ENCODE measurements at regions not wholly inside any gene's neighbourhood (a gene's known extent, or its start where the extent isn't known, plus 50 kb on each side); places are given as distances from the start of the nearest gene placed in this dataset.

- H3K9me3 Mint-ChIP-seq: peaks cover 3% of the 10 kb centered on the region
- TF ChIP-seq, protein P1, sequence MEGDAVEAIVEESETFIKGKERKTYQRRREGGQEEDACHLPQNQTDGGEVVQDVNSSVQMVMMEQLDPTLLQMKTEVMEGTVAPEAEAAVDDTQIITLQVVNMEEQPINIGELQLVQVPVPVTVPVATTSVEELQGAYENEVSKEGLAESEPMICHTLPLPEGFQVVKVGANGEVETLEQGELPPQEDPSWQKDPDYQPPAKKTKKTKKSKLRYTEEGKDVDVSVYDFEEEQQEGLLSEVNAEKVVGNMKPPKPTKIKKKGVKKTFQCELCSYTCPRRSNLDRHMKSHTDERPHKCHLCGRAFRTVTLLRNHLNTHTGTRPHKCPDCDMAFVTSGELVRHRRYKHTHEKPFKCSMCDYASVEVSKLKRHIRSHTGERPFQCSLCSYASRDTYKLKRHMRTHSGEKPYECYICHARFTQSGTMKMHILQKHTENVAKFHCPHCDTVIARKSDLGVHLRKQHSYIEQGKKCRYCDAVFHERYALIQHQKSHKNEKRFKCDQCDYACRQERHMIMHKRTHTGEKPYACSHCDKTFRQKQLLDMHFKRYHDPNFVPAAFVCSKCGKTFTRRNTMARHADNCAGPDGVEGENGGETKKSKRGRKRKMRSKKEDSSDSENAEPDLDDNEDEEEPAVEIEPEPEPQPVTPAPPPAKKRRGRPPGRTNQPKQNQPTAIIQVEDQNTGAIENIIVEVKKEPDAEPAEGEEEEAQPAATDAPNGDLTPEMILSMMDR (IDR thresholded peaks at IDR 0.05; ENCODE audit: unreplicated experiment in 3 of 3): no peak
- H3K27ac Mint-ChIP-seq: no peak overlapping the region
- no peak overlapping the region for H3K4me3 Mint-ChIP-seq
- no peaks in the 10 kb centered on the region for H3K4me1 Mint-ChIP-seq
- H3K36me3 Mint-ChIP-seq (ENCODE audit: low read depth): no peaks in the 10 kb centered on the region
- H3K27me3 Mint-ChIP-seq (ENCODE audit: low read depth): no peaks in the 10 kb centered on the region
These were observed 111.6 kb upstream of the MAN1A1 start for GRCh38 chr6:119461187-119461586.

GRCh38 chr6:119459207-119459974 lies 109.8 kb upstream of the MAN1A1 start:
- TF ChIP-seq, protein P1 (IDR thresholded peaks at IDR 0.05; ENCODE audit: unreplicated experiment in 3 of 3): no peak
- Mint-ChIP-seq H3K36me3 (ENCODE audit: low read depth) (no peaks in the 10 kb centered on the region), H3K4me3 (no peak overlapping the region), H3K4me1 (no peaks in the 10 kb centered on the region), H3K27ac (no peak overlapping the region), H3K9me3 (peaks cover 3% of the 10 kb centered on the region), H3K27me3 (ENCODE audit: low read depth) (no peaks in the 10 kb centered on the region)

GRCh38 chr6:119454714-119455113 lies 105.2 kb upstream of the MAN1A1 start:
- TF ChIP-seq, protein P1 (IDR thresholded peaks at IDR 0.05; ENCODE audit: unreplicated experiment in 3 of 3): no peak
- H3K4me3 Mint-ChIP-seq: no peak overlapping the region
- no peaks in the 10 kb centered on the region for H3K27me3 Mint-ChIP-seq (ENCODE audit: low read depth)
- H3K27ac Mint-ChIP-seq: no peak overlapping the region
- H3K36me3 Mint-ChIP-seq (ENCODE audit: low read depth): no peaks in the 10 kb centered on the region
- no peaks in the 10 kb centered on the region for H3K9me3 Mint-ChIP-seq
- no peaks in the 10 kb centered on the region for H3K4me1 Mint-ChIP-seq

DNA sequence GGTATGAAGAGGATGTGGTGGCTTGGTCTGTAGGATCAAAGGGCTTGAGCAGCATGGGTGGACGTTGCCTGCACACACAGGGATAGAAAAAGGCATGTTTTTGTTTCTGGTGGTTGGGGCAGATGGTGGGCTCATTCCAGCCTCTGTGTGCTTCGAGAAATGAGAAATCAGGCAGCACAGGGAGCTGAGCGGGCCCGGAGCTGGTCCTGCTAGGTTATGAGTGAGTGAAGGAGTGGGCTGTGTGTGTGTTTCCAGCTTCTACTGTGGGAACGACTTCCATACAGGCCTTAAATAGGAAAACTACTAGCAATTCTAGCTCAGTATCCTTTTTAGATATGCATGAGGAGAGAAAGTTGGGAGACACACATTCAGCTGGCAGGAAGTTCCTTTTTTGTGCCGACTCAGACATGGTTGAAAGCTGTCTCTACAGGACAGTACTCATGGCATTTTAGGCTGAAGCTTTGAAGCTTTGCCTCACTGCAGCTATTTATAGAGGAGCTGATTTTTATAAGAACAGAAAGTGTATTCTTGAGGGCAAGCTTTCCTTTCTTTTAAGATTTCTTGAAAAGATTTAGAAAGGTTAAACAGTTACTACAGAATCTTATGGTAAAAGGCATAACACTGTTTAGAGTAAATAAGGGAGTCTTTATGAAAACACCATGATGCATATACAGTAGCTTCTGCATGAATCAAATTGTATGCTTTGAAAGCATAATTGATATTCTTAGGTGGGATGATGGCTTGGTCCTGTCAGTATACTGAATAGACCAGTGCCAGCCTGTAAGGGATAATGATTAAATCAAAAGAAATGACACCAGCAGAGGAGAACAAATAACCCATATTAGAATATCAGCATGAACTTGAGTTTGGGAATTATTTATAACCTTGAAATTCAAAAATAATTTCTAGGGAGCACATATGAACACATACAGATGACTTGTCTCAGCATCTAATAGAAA lies 104.0 kb upstream of the MAN1A1 start:
- no peaks in the 10 kb centered on the region for H3K9me3 Mint-ChIP-seq
- TF ChIP-seq, protein P1 (IDR thresholded peaks at IDR 0.05; ENCODE audit: unreplicated experiment in 3 of 3): no peak
- no peak overlapping the region for H3K27ac Mint-ChIP-seq
- no peak overlapping the region for H3K4me3 Mint-ChIP-seq
- H3K27me3 Mint-ChIP-seq (ENCODE audit: low read depth): no peaks in the 10 kb centered on the region
- H3K36me3 Mint-ChIP-seq (ENCODE audit: low read depth): no peaks in the 10 kb centered on the region
- H3K4me1 Mint-ChIP-seq: no peaks in the 10 kb centered on the region

DNA sequence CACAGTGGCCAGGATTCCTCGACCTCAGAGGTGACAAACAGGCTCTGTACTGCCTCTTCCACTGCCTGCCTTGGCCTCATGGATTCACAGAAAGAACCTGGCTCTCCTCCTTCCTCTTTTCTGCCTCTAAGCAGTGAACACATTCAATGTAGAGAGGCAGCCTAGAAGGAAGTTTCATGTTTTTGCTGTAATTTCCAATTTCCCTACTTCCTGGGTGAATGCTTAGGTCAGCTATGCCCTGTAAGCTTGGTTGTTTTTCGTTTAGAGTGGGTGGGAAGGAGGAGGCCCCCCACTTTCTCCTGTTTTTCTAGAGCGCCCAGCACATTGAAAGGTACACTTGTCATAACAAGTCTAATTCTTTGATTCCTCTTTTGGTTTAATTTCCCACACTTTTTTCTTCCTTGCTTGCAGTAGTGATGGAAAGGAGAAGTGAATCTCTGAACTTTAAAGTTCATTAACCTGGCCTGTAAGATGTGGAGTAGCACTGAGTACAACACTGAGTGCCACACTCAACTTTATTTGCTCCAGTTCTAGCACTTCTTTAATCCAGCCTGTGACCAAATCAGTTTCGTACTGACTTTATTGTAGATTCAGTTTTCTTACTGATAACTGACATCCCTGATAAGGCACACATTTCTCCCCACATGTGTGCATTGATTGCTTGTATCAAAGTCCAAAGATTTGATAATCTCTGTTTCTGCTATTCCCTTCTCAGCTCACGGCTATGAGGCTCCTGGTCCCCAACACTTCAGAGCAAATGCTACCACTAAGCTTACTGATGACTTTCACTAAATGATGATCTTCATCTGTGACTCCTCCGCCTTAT lies 100.0 kb upstream of the MAN1A1 start:
- TF ChIP-seq, protein P1 (IDR thresholded peaks at IDR 0.05; ENCODE audit: unreplicated experiment in 3 of 3): no peak
- no peak overlapping the region for H3K27ac Mint-ChIP-seq
- no peaks in the 10 kb centered on the region for H3K27me3 Mint-ChIP-seq (ENCODE audit: low read depth)
- no peaks in the 10 kb centered on the region for H3K36me3 Mint-ChIP-seq (ENCODE audit: low read depth)
- H3K9me3 Mint-ChIP-seq: no peaks in the 10 kb centered on the region
- H3K4me1 Mint-ChIP-seq: peaks cover 11% of the 10 kb centered on the region
- no peak overlapping the region for H3K4me3 Mint-ChIP-seq
